Nephron (organoid): ENCODE measurements at regions not wholly inside any gene's neighbourhood (a gene's known extent, or its start where the extent isn't known, plus 50 kb on each side); places are given as distances from the start of the nearest gene placed in this dataset.
"Not testable (repeated sequence)": the region's sequence is repeated elsewhere in the genome, so short reads cannot be mapped to it uniquely, and the experiment has no call there.

Experiments used
- H3K27ac Mint-ChIP-seq, 3 experiments: 2 replicates each; pipeline ENCODE4 v1.8.0; 2020; ENCODE audit warnings: mixed read lengths in 3 of 3, mild to moderate bottlenecking in 2 of 3, moderate library complexity in 1 of 3
- H3K27me3 Mint-ChIP-seq: 2 replicates; pipeline ENCODE4 v1.8.0; 2021; ENCODE audit warnings: low read depth, mild to moderate bottlenecking, moderate library complexity, mixed read lengths
- H3K36me3 Mint-ChIP-seq: 2 replicates; pipeline ENCODE4 v1.8.0; 2020; ENCODE audit warnings: low read depth, mixed read lengths
- H3K4me1 Mint-ChIP-seq: 2 replicates; pipeline ENCODE4 v1.8.0; 2020; ENCODE audit warnings: mixed read lengths
- H3K4me3 Mint-ChIP-seq, 3 experiments: 2 replicates each; pipeline ENCODE4 v1.8.0; 2020; ENCODE audit warnings: mild to moderate bottlenecking in 3 of 3, mixed read lengths in 3 of 3, moderate library complexity in 2 of 3
- H3K9me3 Mint-ChIP-seq: 2 replicates; pipeline ENCODE4 v1.8.0; 2020; ENCODE audit warnings: mixed read lengths
- TF ChIP-seq, protein P1 (sequence below), 3 experiments: fragments of 200-600 bp; sonication (generic); IDR thresholded peaks; one replicate each; pipeline ENCODE4 v1.5.0; 2021; ENCODE audit warnings: antibody characterized with exemption in 3 of 3; ENCODE audit not compliant: unreplicated experiment in 3 of 3

- TF ChIP-seq, protein P1, sequence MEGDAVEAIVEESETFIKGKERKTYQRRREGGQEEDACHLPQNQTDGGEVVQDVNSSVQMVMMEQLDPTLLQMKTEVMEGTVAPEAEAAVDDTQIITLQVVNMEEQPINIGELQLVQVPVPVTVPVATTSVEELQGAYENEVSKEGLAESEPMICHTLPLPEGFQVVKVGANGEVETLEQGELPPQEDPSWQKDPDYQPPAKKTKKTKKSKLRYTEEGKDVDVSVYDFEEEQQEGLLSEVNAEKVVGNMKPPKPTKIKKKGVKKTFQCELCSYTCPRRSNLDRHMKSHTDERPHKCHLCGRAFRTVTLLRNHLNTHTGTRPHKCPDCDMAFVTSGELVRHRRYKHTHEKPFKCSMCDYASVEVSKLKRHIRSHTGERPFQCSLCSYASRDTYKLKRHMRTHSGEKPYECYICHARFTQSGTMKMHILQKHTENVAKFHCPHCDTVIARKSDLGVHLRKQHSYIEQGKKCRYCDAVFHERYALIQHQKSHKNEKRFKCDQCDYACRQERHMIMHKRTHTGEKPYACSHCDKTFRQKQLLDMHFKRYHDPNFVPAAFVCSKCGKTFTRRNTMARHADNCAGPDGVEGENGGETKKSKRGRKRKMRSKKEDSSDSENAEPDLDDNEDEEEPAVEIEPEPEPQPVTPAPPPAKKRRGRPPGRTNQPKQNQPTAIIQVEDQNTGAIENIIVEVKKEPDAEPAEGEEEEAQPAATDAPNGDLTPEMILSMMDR (IDR thresholded peaks at IDR 0.05; ENCODE audit: unreplicated experiment in 3 of 3): no peak
- Mint-ChIP-seq H3K27ac (no peak overlapping the region), H3K9me3 (no peaks in the 10 kb centered on the region), H3K4me3 (no peak overlapping the region), H3K4me1 (no peaks in the 10 kb centered on the region), H3K36me3 (no peaks in the 10 kb centered on the region), H3K27me3 (no peaks in the 10 kb centered on the region)
Observed at GRCh38 chr13:87322386-87322785, 348.8 kb upstream of the SLITRK5 start.

DNA sequence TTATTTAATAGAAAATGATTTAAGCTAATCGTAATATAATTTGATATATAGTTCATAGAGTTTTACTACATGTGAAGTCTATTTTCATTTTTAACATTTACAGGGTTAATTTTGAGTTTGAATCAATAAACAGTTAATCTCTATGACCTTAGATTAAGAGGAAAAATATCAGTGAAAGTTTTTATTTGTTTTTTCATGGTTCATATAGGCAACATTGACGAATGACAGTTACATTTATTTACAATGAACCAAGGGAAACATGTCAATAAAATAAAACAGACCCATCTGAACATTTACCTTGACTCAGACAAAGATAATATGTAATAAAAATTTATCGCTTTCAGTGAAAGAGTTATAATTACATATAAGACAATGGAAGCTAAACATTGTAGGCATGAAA, 346.6 kb upstream of the SLITRK5 start:
- no peaks in the 10 kb centered on the region for H3K9me3 Mint-ChIP-seq
- H3K27ac Mint-ChIP-seq: no peak overlapping the region
- TF ChIP-seq, protein P1 (IDR thresholded peaks at IDR 0.05; ENCODE audit: unreplicated experiment in 3 of 3): no peak
- H3K27me3 Mint-ChIP-seq: no peaks in the 10 kb centered on the region
- no peak overlapping the region for H3K4me3 Mint-ChIP-seq
- no peaks in the 10 kb centered on the region for H3K36me3 Mint-ChIP-seq
- H3K4me1 Mint-ChIP-seq: no peaks in the 10 kb centered on the region

DNA sequence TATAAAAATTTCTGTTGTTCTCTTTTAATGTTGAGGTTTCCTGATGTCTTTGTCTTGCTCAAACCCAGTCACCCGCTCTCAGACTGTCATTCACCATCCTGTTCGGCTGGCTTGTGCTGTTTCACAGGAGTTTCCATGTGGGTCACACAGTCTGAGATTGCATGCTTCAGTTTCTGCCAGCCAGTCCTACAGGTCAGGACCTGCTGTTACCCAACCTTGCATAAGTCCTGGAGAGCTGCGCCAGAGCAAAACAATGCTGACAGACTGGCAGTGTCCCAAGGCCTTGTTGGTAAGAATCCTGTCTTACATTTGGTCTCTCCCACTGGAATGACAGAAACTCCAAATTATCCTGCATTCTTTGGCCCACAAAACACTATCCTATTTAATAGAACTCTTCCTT, 340.0 kb upstream of the SLITRK5 start:
- Mint-ChIP-seq H3K36me3 (no peaks in the 10 kb centered on the region), H3K27me3 (no peaks in the 10 kb centered on the region), H3K4me3 (no peak overlapping the region), H3K9me3 (peaks cover 4% of the 10 kb centered on the region), H3K4me1 (no peaks in the 10 kb centered on the region), H3K27ac (no peak overlapping the region)
- TF ChIP-seq, protein P1 (IDR thresholded peaks at IDR 0.05; ENCODE audit: unreplicated experiment in 3 of 3): no peak

GRCh38 chr13:87333599-87333998, 337.6 kb upstream of the SLITRK5 start:
- Mint-ChIP-seq H3K9me3 (peaks cover 4% of the 10 kb centered on the region), H3K27ac (no peak overlapping the region), H3K36me3 (no peaks in the 10 kb centered on the region), H3K4me3 (no peak overlapping the region), H3K4me1 (no peaks in the 10 kb centered on the region), H3K27me3 (no peaks in the 10 kb centered on the region)
- TF ChIP-seq, protein P1 (IDR thresholded peaks at IDR 0.05; ENCODE audit: unreplicated experiment in 3 of 3): no peak

DNA sequence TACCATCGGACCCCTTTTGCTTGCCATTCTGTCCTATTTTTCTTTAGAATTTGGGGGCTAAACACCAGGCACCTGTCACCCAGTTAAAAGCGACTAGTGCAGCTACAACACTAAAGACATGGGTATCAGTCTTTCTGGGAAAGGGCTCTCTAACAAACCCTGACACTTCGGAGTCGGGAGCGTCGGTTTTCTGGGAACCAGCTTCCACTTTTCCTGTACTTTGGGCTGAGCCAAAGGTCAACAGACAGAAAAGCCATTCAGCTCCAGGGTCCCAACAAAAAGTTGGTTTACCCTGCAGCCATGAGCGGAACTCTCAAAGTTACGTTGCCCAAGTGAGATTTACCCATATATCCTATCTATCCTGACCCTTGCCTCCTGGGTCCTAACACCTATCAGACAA, 337.0 kb upstream of the SLITRK5 start:
- Mint-ChIP-seq H3K27me3 (no peaks in the 10 kb centered on the region), H3K27ac (no peak overlapping the region), H3K4me3 (no peak overlapping the region), H3K4me1 (no peaks in the 10 kb centered on the region), H3K9me3 (peaks cover 4% of the 10 kb centered on the region), H3K36me3 (no peaks in the 10 kb centered on the region)
- TF ChIP-seq, protein P1 (IDR thresholded peaks at IDR 0.05; ENCODE audit: unreplicated experiment in 3 of 3): no peak

- not testable (repeated sequence) for H3K27ac Mint-ChIP-seq, H3K4me3 Mint-ChIP-seq, H3K4me1 Mint-ChIP-seq, H3K9me3 Mint-ChIP-seq, H3K27me3 Mint-ChIP-seq, H3K36me3 Mint-ChIP-seq
Observed at GRCh38 chr13:87336346-87336889, 334.8 kb upstream of the SLITRK5 start.
